ENCODE measurements at regions not wholly inside any gene's neighbourhood (a gene's known extent, or its start where the extent isn't known, plus 50 kb on each side); places are given as distances from the start of the nearest gene placed in this dataset.

DNA sequence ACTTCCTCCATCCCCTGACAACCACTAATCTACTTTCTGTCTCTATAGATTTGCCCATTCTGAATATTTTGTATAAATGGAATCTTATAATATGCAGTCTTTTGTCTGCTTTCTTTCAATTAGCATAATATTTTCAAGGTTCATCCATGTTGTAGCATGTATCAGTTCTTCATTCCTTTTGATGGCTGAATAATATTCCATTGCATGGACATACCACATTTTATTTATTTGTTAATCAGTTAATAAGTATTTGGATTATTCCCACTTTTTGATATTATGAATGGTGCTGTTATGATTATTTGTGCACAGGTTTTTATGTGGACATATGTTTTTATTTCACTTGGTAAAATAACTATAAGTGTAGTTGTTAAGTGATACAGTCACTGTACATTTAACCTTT, 155.1 kb upstream of the WSCD2 start:
- DNase-seq (ENCODE audit: low read depth in 4 of 4, low spot score in 3 of 4), result no peak

DNA sequence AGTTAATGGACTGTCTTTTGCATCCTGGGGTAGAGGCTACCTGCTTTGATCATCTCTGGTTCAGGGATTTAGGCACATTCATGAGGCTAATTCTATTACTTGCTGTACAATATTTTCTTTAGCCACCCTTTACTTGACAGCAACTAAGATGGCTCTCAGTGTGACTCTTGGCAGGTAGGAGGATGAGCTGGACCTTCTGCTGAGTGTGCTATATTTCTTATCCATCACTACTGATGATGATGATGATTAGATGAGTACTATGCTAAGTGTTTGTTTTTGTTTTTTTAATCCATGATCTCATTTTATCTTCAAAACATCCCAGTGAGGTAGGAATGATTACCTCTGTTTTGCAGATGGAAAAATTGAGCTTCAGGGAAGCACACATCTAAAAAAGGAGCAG, 152.8 kb upstream of the WSCD2 start:
- DNase-seq (ENCODE audit: low read depth in 4 of 4, low spot score in 3 of 4), result no peak

DNA sequence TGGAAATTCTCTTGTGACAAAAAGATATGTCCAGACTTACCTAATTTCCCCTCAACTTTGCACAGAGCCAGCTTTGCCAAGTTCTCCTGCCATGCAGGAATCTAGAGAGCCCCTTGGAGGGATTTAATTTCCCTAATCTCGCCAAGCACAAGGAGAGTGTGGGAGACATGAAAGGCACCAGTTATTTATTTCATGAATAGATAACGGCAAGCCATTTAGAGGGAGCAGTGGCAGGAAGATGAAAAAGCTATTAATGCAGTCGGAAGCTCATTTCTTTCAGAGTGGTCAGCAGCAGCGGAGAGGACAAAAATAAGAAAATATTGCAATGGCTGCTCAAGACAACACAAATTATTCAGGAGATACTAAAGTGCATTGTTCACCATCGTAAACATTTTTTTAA, 150.9 kb upstream of the WSCD2 start:
- DNase-seq (ENCODE audit: low read depth in 4 of 4, low spot score in 3 of 4), result no peak

DNA sequence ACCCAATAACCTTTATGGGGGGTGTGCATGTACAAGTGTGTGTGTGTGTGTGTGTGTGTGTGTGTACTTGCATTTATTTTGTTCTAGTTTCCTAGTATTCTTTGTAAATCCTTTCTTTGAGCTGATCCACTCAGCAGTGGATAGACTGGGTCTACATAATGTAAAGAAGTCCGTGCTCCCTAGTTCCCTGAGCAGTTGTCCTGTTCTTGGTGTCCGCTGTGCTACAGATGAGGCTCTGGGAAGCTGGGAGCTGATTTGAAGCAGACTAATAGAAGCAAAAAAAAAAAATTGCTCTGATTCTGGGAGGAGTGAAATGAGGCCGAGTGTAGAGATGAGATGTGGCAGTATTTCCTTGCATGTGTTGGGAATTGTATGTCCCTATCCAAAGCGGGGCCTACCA, 150.4 kb upstream of the WSCD2 start:
- DNase-seq (ENCODE audit: low read depth in 4 of 4, low spot score in 3 of 4), result no peak

DNA sequence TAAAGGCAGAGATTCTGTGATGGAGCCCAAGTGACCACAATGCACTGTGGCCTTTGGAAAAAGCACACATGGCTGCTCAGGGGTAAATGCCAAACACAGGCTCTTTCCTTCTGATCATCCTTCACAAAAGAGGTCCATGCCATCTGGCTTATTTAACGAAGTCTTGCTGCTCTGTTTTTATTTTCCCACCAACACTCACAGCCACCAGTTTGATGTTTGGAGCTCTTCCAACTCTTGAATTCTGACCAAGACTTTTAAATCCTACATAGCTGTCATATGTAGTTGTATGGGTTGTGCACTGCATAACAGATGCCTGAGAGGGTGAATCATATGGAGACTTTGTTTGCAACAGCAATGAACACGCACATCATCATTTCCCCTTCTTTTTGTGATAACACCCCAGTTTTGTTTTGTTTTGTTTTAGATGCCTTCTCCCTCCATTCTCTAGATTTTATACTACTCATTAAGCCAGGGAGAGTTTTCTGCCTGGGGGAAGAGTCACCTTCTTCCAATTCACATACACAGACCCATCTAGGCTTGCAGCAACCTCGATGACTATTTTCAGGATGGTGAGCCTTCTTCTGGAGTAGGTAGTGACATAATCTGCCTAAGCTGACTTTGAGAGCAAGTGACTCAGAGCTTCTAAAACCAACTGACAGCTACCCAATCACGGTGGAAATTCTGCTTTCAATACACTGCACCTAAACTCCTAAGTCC, 145.2 kb upstream of the WSCD2 start:
- DNase-seq (ENCODE audit: low read depth in 4 of 4, low spot score in 3 of 4), result no peak

DNA sequence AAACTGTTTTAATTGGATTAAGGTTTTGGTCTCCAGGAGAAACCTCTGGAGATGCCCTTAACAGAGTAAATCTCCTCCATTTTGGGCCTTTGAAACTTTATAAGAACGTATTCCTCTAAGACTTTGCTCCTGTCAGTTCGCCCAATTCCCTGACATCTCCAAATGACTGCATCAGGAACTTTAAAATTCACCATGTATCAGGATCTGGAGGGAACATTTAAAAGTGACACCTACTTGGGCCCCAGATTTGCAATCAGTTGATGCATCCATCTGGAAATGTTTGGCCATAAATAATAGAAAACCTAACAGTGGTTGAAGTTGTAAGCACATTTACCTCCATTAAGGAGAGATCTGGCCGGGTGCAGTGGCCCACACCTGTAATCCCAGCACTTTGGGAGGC, 144.1 kb upstream of the WSCD2 start:
- no peak for DNase-seq (ENCODE audit: low read depth in 4 of 4, low spot score in 3 of 4)

DNA sequence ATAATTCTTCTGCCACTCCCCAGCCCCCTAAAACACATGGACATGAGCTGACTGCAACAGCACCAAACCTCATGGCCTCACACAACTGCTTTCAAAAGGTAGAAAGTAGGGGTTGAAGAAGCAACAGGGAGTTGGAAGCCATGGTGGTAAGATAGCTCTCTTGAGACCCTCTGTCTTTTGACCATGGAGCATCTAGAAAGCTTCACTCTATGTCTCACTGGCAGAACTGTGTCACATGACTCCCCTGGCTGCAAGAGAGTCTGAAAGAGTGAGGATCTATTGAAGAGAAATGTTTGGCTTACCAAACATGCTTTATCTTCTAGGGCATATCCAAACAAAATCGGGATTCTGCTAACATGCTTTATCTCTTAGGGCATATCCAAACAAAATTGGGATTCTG, 142.9 kb upstream of the WSCD2 start:
- DNase-seq (ENCODE audit: low read depth in 4 of 4, low spot score in 3 of 4), result no peak

DNA sequence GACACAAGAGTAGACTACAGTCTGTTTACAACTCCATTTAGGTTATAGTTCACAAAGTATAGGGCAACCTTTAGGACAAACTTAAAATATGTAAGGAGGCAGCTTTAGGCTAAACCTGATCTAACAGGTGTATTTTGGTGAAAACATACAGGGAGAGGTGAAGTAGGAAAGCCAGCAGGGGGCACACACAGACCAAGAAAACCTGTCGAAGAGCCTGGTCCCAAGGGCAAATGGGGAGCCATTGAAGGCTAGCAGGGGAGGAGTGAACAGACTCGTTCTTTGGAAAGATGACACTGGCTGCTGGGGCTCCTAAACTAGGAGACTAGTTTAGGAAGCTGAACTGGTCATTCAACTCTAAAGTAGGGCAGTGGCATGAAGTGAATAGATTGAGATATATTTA, 138.8 kb upstream of the WSCD2 start:
- DNase-seq (ENCODE audit: low read depth in 4 of 4, low spot score in 3 of 4), result no peak

DNA sequence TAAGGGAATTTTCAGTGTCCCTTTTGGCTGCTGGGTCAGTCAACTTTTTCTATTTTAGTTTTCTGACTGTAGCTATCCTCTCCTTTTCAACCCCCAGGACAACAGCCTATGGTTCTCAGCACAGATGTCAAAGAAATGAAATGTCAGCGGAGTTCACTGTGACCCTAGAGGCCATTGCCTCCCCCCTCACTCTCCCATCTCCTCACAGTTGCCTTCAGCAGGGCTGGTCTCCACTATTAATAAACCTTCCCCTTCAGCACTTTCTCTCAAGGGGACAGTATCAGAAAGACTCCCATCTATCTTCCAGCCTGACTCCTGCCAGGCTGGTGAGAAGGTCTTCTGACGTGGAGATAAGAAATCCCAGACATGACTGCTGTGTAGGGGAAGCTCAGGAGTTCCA, 137.1 kb upstream of the WSCD2 start:
- DNase-seq (ENCODE audit: low read depth in 4 of 4, low spot score in 3 of 4), result no peak

DNA sequence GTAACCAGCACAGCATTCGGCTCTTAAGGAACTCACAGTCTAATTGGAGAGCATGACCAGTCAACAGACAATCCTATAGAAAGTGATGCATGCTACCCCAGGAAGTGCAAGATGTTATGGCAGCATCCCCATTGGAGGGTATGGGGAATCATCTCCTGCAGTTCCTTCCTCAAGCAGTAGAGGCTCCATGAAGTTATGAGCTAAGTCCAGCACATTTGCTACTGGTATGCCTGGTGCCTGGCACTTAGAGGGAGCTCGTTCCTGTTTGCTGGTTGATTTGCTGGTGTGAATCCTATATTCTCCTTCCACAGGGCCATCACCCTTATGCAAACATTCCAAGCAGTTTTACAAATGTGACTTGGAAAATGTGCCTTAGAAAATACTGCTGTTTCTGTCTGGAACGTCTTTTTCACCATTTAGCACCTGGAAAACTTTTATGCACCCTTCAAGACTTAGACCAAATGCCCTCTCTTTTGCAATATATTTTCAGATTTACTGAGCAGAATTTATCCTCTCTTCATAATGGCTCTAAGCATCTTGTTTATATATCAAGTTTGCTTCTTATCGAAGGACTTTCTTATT, 136.1 kb upstream of the WSCD2 start:
- no peak for DNase-seq (ENCODE audit: low read depth in 4 of 4, low spot score in 3 of 4)

DNA sequence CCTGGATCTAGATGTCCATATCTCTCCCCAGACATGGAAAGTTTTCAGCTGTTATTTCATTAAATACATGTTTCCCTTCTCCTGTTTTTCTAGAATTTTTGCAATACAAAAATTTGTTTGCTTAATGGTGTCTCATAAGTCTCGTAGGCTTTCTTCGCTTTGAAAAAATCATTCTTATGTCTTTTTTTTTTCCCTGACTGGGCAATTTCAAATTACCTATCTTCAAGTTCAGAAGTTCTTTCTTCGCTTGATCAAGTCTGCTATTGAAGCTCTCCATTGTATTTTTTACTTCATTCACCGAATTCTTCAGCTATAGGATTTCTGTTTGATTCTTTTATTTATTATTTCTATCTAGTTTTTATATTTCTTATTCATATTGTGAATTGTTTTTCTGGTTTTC, 130.2 kb upstream of the WSCD2 start:
- DNase-seq (ENCODE audit: low read depth in 4 of 4, low spot score in 3 of 4), result no peak

DNA sequence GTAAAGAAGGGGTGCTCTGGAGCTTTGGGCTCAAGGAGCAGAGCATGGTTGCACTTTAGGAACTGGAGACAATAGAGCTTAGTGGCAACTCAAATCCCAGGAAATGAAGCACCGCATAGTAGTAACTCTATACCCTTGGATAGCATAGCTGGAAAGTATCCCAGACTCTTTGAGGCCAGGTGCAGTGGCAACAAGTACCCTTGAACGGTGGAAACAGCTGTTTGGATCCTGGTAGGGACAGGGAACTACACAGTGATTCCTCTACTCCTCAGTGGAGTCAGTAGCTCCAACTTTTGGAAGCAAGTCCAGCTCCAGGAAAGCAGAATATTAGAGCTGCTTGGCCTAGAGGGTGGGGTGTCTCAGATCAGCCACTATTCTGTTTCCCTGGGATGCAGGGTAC, 129.0 kb upstream of the WSCD2 start:
- DNase-seq (ENCODE audit: low read depth in 4 of 4, low spot score in 3 of 4), result no peak

DNA sequence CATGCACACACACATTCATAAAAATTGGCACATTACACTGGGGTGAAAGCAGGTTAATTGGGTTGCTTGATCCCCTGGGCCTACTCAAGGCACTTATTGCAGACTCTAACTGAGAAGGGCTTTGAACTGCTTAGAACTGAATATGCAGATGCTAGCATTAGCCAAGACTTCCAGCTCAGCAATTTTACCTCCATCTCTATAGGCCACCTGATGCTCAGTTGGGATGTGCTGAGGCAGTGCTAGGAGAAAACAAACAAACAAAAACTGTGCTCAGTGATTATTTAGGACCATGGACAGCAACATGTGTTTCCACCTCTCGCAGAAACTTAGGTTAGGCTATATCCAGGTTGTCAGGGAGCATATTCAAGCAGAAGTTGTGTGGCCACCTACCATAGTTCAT, 124.8 kb upstream of the WSCD2 start:
- peak in 1 of 4 donors; percentile 36 for DNase-seq (ENCODE audit: low read depth in 4 of 4, low spot score in 3 of 4)

DNA sequence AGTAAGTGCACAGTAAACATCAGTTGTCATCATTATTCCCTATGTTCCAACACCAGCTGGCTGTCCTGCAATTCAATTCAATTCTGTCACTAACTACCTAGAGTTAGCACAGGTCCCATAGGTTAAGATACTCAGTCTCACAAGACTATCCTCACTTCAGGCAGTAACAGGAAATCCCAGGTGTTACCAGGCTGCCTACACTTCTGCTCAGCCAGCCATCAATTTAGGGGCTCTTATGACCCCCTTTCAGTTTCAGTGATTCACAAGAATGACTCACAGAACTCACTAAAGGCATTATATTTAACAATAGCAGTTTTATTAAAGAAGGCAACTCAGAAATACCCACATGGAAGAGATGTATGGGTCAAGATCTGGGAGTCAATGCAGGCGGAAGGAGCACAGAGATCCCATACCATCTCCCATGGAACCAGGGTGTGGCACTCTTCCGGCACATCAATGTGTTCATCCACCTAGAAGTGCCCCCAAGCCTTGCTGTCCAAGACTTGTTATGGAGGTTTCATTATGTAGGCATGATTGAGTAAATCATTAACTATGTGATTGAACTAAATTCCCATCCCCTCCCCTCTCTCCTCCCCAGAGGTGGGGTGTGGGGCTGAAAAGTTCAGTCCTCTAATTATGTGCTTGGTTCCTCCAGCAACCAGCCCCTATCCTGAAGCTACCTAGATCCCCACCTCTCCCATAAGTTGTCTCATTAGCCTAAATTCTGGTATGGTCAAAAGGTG, 120.8 kb upstream of the WSCD2 start:
- DNase-seq (ENCODE audit: low read depth in 4 of 4, low spot score in 3 of 4), result no peak

DNA sequence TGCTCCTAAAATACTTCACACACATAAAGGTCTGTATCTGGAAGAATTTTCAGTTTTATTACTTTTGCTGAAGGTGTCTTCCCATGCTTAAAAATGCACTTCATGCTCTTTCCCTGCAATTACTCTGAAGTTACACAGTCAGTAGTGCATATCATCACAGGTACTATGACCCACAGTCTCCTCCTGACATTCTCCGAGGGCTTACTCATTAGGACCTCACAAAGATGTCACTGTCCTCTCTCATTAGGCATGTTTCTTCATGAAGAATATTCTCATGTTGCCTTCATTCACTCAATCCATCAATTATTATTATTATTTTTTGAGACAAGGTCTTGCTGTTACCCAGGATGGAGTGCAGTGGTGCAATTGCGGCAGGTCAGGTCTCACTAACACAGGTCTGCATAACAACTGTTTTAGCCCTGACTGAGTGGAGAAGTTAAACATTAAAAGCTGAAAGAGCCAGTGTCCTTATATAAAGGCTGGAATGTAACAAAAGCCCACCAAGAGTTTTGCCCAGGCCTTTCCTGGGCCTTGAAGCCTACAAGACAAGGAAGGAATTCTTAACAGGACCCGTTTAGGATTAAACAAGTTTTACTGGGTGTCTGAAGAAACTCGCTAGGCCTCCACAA, 119.5 kb upstream of the WSCD2 start:
- DNase-seq (ENCODE audit: low read depth in 4 of 4, low spot score in 3 of 4), result no peak

DNA sequence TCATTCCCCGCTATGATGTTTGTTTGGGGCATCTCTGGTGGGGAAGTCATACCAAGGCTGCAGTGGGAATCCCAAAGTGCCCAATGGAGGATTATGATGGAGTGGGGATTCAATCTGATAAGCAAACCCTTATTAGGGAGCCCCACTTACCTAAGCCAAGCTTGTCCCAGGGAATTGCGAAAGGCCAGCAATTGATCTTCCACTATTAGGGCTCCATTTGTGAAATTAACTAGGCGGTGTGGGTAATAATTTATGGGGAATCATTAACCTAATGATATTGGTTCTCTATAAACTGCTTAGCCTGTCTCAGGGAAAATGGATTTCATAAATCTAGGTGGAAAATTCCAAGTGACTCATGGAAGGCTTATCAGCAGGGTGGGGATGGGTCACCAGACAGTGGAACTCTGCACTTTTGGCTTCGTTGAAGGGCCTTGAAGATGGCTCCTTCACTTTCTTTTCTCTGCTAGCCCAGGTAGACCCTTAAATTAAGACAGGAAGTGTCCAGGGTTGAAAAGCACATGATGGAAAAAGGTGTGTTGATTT, 113.0 kb upstream of the WSCD2 start:
- no peak for DNase-seq (ENCODE audit: low read depth in 4 of 4, low spot score in 3 of 4)

DNA sequence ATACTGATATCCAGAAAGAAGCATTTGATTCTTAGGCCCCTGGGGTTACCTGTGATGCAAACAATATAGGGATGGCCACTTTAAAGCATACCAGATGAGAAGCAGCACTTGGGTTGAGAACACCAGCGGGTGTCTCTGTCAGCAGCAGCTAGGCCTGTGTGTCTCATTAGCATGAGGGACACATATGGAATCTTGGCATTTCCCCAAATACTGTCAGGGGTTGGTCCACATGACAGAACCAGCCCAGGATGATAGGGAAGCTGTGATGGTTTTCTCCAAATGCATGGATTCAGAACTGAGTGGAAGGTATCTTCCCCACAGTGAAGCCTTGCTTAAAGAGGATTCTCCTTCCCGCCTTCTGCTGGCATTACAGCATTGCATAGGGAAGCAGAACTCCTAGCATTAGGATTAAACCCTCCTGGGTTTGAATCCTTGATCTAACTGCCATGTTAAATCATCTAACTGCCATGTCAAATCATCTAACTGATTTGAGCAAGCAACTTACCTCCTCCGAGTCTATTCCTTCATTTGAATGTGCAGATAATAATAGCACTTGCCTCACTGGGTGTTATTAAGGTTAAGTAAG, 111.5 kb upstream of the WSCD2 start:
- no peak for DNase-seq (ENCODE audit: low read depth in 4 of 4, low spot score in 3 of 4)

DNA sequence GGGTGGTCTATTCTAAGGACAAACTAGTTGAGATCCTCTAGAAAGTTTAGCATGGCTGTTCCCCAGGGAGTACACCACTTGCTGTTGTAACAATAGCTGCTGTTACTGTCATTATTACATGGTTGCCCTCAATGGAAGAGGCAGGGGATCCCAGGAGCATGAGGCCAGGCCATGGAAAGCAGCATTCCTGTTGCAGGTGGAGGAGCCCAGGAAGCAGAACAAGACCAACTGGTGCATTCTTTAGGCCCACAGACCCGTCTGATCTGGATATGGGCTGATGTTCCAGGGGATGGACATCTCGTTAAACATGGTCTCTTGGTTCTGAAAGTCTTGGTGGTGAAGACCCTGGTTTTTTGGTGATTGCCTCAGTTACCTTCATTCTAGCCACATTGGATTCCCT, 109.2 kb upstream of the WSCD2 start:
- no peak for DNase-seq (ENCODE audit: low read depth in 4 of 4, low spot score in 3 of 4)

DNA sequence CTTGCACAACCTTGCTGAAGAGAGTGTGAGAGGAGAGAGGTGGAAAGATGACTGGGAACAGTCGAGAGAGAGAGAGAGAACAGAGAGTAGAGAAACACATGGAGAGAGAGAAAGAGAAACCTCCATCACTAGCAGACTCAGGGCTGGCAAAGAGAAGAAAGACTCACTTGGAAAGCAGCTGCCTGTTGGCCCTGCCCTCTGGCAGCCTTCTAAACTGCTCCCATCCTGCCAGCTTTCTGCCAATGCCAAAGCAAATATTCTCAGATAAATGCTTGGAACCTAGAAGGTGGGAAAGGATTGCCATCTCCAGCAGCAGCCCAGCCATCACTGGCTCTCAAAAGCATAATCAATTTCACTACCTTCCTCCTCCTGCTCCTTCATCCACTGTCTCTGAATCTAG, 107.9 kb upstream of the WSCD2 start:
- DNase-seq (ENCODE audit: low read depth in 4 of 4, low spot score in 3 of 4), result no peak

DNA sequence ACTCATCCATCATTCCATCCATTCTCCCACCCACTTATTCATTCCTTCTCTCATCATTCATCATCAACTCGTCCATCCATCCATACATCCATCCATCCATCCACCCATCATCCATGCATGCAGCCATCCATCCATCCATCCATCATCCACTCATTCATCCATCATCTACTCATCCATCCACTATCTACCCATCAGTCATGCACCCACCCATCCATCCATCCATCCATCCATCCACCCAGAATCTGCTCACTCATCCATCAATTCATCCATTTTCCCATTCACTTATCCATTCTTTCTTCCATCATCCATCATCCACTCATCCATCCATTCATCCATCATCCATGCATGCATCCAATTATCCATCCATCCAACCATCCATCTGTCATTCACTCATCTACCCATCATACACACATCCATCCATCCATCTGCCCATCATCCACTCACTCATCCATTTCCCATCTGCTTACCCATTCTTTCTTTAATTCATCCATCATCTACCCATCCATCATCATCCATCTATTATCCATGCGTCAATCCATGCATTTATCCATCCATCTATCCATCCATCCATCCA, 107.1 kb upstream of the WSCD2 start:
- no peak for DNase-seq (ENCODE audit: low read depth in 4 of 4, low spot score in 3 of 4)
